ENCODE measurements at regions not wholly inside any gene's neighbourhood (a gene's known extent, or its start where the extent isn't known, plus 50 kb on each side); places are given as distances from the start of the nearest gene placed in this dataset.

GRCh38 chr19:30968841-30969399 is 380.3 kb downstream of the TSHZ3 start:
- TF ChIP-seq GATA2 (IDR thresholded peaks at IDR 0.05; ENCODE audit: low read depth, low read length), result no peak
- no peak for TF ChIP-seq GATA3 (IDR thresholded peaks at IDR 0.05; ENCODE audit: low read depth, low read length)

DNA sequence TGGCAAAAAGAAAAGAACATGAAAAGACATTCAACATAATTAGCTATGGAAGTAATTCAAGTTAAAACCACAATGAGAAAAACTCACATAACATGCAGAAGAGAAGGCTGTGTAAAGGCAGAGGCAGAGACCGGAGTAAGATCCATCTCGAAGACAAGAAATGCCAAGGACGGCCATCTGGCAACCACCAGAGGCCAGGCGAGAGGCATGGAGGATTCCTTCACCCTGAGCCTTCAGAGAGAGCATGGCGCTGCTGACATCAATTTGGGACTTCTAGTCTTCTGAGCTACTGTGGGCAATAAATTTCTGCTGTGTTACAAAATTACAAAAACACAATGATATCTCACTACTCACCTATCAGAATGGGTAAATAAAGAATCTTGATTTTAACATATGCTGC is 381.0 kb downstream of the TSHZ3 start:
- TF ChIP-seq GATA3 (IDR thresholded peaks at IDR 0.05; ENCODE audit: low read depth, low read length), result no peak
- TF ChIP-seq GATA2 (IDR thresholded peaks at IDR 0.05; ENCODE audit: low read depth, low read length), result no peak

DNA sequence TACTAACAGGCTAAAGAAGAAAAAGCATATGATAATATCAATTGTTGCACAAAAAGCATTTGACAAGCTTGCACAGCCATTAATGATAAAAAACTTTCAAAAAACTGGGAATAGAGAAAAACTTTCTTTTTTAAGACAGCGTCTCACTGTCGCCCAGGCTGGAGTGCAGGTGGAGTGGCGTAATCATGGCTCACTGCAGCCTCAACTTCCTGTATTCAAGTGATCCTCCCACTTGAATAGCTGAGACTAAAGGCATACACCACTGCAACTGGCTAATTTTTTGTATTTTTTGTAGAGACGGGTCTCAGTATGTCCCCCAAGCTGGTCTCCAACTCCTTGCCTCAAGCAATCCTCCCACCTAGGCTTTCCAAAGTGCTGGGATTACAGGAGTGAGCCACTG is 382.8 kb downstream of the TSHZ3 start:
- TF ChIP-seq GATA3 (IDR thresholded peaks at IDR 0.05; ENCODE audit: low read depth, low read length) (no peak), GATA2 (IDR thresholded peaks at IDR 0.05; ENCODE audit: low read depth, low read length) (no peak)

DNA sequence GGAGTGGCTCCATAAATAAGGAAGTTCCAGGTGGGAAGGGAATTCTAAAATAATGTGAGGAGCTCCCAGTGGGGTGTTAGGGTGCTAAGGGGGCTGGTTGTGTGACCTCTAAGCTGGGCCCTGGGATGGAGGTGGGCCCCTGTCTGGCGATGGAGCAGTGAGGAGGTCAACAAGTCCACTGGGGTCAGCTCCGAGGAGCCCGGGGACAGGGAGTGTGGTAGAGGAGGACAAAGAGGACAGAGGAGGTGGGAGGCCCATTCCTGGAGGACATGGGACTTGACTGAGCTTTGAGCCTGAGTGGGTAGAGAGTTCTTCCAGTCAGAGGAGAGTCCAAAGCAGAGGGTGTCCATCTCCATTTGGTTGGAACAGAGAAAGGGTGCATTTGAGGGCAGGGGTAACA is 390.2 kb downstream of the TSHZ3 start:
- TF ChIP-seq GATA3 (IDR thresholded peaks at IDR 0.05; ENCODE audit: low read depth, low read length) (no peak), GATA2 (IDR thresholded peaks at IDR 0.05; ENCODE audit: low read depth, low read length) (no peak)

- TF ChIP-seq GATA2 (IDR thresholded peaks at IDR 0.05; ENCODE audit: low read depth, low read length) (no peak), GATA3 (IDR thresholded peaks at IDR 0.05; ENCODE audit: low read depth, low read length) (no peak)
These were observed 393.8 kb downstream of the TSHZ3 start for GRCh38 chr19:30955112-30956104.

GRCh38 chr19:30943101-30943843 is 406.0 kb downstream of the TSHZ3 start:
- TF ChIP-seq GATA2 (IDR thresholded peaks at IDR 0.05; ENCODE audit: low read depth, low read length) (no peak), GATA3 (IDR thresholded peaks at IDR 0.05; ENCODE audit: low read depth, low read length) (no peak)

GRCh38 chr19:30942636-30943035 is 406.6 kb downstream of the TSHZ3 start:
- no peak for TF ChIP-seq GATA3 (IDR thresholded peaks at IDR 0.05; ENCODE audit: low read depth, low read length)
- no peak for TF ChIP-seq GATA2 (IDR thresholded peaks at IDR 0.05; ENCODE audit: low read depth, low read length)

GRCh38 chr19:30941591-30941990 is 407.6 kb downstream of the TSHZ3 start:
- TF ChIP-seq GATA3 (IDR thresholded peaks at IDR 0.05; ENCODE audit: low read depth, low read length) (no peak), GATA2 (IDR thresholded peaks at IDR 0.05; ENCODE audit: low read depth, low read length) (no peak)

DNA sequence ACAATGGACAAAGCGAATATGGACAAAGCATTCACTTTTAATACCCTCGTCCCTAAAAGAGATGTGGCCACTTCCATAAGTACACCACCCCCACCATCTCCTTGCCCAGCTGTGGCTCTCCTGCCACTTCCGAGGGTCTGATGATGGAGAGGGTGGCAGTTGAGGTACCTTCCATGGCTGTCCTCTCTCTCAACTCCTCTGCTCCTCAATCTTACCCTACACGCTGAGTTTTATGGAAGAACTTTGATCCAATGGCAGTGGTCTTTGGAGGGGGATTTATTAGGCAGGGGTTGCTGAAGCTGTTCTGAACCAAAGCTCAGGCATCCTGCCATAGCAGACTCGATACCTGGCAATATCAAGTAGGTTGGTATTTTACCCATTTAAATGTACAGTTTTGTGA is 413.0 kb downstream of the TSHZ3 start:
- TF ChIP-seq GATA2 (IDR thresholded peaks at IDR 0.05; ENCODE audit: low read depth, low read length) (no peak), GATA3 (IDR thresholded peaks at IDR 0.05; ENCODE audit: low read depth, low read length) (no peak)

GRCh38 chr19:30935146-30935545 is 414.1 kb downstream of the TSHZ3 start:
- TF ChIP-seq GATA2 (IDR thresholded peaks at IDR 0.05; ENCODE audit: low read depth, low read length) (no peak), GATA3 (IDR thresholded peaks at IDR 0.05; ENCODE audit: low read depth, low read length) (no peak)

DNA sequence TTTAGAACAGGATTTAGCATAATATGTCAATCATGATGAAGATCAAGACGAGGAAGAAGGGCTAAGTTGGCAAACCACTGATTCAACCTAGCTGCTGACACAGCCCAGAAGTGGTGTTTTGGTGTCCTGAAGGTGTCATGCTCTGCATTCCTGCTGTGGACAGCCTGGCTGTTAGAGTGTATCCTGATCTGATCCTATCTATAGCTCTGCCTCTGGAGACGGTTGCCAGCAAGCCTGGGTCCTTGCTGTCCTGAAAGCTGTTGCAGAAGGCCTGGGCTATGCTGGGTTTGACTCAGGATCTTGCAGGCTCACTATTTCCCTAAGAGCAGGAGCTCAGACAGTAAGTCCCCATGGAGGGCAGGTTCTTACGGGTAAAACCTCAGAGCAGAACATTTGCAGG is 416.4 kb downstream of the TSHZ3 start:
- TF ChIP-seq GATA2 (IDR thresholded peaks at IDR 0.05; ENCODE audit: low read depth, low read length), result no peak
- no peak for TF ChIP-seq GATA3 (IDR thresholded peaks at IDR 0.05; ENCODE audit: low read depth, low read length)

- TF ChIP-seq GATA2 (IDR thresholded peaks at IDR 0.05; ENCODE audit: low read depth, low read length) (no peak), GATA3 (IDR thresholded peaks at IDR 0.05; ENCODE audit: low read depth, low read length) (no peak)
These were observed 418.1 kb downstream of the TSHZ3 start for GRCh38 chr19:30930941-30931706.

DNA sequence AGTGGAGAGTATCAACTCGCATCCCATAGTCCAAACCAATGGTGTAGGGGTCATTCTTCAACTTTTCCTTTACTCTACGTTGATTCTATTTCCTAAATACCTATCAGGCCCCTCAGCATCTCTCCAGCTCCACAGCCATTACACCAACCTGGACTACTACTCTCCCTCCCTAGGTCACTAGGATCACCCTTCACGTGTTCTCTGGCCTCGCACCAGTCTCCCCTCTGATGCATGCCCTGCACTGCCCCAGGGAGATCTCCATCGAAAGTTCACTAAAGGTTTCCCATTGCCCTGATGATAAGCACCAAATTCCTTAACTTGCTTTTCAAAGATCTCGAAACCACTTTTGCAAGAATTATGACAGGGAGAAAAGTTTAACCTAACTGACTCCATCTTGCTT is 421.5 kb downstream of the TSHZ3 start:
- no peak for TF ChIP-seq GATA3 (IDR thresholded peaks at IDR 0.05; ENCODE audit: low read depth, low read length)
- TF ChIP-seq GATA2 (IDR thresholded peaks at IDR 0.05; ENCODE audit: low read depth, low read length), result no peak

DNA sequence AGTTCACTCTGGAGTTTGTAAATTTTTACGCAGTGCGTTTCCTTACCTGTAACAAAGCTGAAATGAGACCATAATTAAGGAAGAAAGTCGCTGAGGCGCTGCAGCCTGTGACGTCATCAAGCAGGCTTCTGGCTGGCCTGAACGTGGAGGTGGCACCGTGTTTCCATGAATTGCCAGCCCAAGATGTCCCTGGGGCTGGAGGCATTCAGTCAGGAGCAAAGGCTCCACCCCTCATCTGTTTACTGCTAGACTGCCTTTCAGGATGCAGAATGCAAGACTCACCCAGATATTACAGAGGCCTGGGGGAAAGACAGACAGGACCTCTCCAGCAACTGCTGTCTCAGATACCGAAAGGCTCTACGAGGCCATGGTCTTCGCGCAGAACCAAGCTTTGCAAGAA is 424.6 kb downstream of the TSHZ3 start:
- TF ChIP-seq GATA3 (IDR thresholded peaks at IDR 0.05; ENCODE audit: low read depth, low read length), result no peak
- TF ChIP-seq GATA2 (IDR thresholded peaks at IDR 0.05; ENCODE audit: low read depth, low read length), result no peak
